ENCODE measurements at regions not wholly inside any gene's neighbourhood (a gene's known extent, or its start where the extent isn't known, plus 50 kb on each side); places are given as distances from the start of the nearest gene placed in this dataset.
A peak's percentile ranks its signal among the peaks of the same experiment; 100 is the strongest.

DNA sequence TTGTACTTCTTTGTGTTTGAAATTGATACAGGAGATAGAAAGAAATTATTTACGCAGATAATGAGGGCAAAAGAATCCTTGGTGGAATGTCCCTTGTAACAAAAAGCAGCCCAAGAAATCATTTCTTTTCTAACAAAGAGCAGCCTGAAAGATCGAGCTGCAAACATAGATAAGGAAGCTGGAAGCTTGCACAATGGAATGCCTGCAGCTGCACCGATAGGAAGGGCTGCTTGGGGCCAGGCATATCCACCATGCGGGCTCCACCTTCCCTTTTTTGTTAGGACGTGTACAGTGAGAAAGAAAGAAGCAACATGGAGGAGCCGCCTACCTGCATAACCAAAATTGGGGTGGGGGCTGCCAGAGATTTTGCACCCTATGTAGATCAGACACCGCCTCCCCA lies 568.7 kb downstream of the METTL4 start:
- Histone ChIP-seq H3K27ac (replicated peaks) (peak overlapping the region; percentile 59), H3K27me3 (ENCODE audit: insufficient read depth, poor library complexity, severe bottlenecking) (no peaks in the 10 kb centered on the region), H3K4me3 (replicated peaks; ENCODE audit: insufficient read depth, low read length) (no peak overlapping the region)
- DNase-seq (ENCODE audit: low read depth in 1 of 2, low spot score in 1 of 2) = peak; percentile 21 to 94
- peak; percentile 88 for TF ChIP-seq POLR2AphosphoS5 (IDR thresholded peaks at IDR 0.05; ENCODE audit: low read depth)
- no peak for TF ChIP-seq GABPA (IDR thresholded peaks at IDR 0.05; ENCODE audit: low read depth)
- peak; percentile 66; the same call in 1 of the 2 replicates for TF ChIP-seq SPI1 (IDR thresholded peaks at IDR 0.05; ENCODE audit: borderline replicate concordance, low read depth)

DNA sequence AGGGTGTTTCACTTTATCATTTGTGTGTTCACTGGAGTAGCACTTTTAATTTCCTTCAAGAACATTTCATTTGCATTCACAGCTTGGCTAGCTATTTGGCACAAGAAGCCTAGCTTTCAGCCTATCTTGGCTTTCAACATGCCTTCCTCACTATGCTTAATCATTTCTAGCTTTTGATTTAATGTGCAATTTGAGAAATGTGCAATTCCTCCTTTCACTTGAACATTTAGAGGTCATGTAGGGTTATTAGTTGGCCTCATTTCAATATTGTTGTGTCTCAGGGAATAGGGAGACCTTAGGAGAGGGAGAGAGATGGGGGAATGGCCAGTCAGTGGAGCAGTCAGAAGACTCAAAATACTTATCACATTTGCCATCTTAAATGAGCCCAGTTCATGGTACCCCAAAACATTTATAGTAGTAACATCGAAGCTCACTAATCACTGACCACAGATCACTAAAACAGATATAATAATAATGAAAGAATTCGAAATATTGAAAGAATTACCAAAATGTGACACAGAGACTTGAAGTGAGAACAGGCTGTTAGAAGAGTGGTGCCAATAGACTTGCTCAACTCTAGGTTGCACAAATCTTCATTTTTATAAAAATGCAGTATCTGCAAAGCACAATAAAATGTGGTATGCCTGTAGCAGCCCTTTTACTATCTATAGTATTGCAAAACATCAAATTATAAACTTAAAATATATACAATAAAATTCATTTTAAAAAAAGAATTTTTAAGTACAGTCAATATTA lies 561.2 kb downstream of the METTL4 start:
- no peak overlapping the region for H3K27ac ChIP-seq (replicated peaks)
- no peak overlapping the region for H3K4me3 ChIP-seq (replicated peaks; ENCODE audit: insufficient read depth, low read length)
- no peak for DNase-seq (ENCODE audit: low read depth in 1 of 2, low spot score in 1 of 2)
- TF ChIP-seq POLR2AphosphoS5 (IDR thresholded peaks at IDR 0.05; ENCODE audit: low read depth) (no peak), REST (IDR thresholded peaks at IDR 0.05; ENCODE audit: insufficient replicate concordance, low read depth) (no peak), GABPA (IDR thresholded peaks at IDR 0.05; ENCODE audit: low read depth) (no peak), SPI1 (IDR thresholded peaks at IDR 0.05; ENCODE audit: borderline replicate concordance, low read depth) (no peak)
- TF ChIP-seq, protein P1, sequence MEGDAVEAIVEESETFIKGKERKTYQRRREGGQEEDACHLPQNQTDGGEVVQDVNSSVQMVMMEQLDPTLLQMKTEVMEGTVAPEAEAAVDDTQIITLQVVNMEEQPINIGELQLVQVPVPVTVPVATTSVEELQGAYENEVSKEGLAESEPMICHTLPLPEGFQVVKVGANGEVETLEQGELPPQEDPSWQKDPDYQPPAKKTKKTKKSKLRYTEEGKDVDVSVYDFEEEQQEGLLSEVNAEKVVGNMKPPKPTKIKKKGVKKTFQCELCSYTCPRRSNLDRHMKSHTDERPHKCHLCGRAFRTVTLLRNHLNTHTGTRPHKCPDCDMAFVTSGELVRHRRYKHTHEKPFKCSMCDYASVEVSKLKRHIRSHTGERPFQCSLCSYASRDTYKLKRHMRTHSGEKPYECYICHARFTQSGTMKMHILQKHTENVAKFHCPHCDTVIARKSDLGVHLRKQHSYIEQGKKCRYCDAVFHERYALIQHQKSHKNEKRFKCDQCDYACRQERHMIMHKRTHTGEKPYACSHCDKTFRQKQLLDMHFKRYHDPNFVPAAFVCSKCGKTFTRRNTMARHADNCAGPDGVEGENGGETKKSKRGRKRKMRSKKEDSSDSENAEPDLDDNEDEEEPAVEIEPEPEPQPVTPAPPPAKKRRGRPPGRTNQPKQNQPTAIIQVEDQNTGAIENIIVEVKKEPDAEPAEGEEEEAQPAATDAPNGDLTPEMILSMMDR (IDR thresholded peaks at IDR 0.05; ENCODE audit: insufficient read depth, low read length) = no peak
- no peaks in the 10 kb centered on the region for H3K27me3 ChIP-seq (ENCODE audit: insufficient read depth, poor library complexity, severe bottlenecking)

- no peak for DNase-seq (ENCODE audit: low read depth in 1 of 2, low spot score in 1 of 2)
- Histone ChIP-seq H3K4me3 (replicated peaks; ENCODE audit: insufficient read depth, low read length) (no peak overlapping the region), H3K27ac (replicated peaks) (no peak overlapping the region), H3K27me3 (ENCODE audit: insufficient read depth, poor library complexity, severe bottlenecking) (no peaks in the 10 kb centered on the region)
- no peak for TF ChIP-seq REST (IDR thresholded peaks at IDR 0.05; ENCODE audit: insufficient replicate concordance, low read depth)
- no peak for TF ChIP-seq SPI1 (IDR thresholded peaks at IDR 0.05; ENCODE audit: borderline replicate concordance, low read depth)
- TF ChIP-seq, protein P1 (IDR thresholded peaks at IDR 0.05; ENCODE audit: insufficient read depth, low read length) = no peak
- TF ChIP-seq POLR2AphosphoS5 (IDR thresholded peaks at IDR 0.05; ENCODE audit: low read depth) = no peak
- no peak for TF ChIP-seq GABPA (IDR thresholded peaks at IDR 0.05; ENCODE audit: low read depth)
These were observed 544.3 kb downstream of the METTL4 start for GRCh38 chr18:2027016-2027415.

DNA sequence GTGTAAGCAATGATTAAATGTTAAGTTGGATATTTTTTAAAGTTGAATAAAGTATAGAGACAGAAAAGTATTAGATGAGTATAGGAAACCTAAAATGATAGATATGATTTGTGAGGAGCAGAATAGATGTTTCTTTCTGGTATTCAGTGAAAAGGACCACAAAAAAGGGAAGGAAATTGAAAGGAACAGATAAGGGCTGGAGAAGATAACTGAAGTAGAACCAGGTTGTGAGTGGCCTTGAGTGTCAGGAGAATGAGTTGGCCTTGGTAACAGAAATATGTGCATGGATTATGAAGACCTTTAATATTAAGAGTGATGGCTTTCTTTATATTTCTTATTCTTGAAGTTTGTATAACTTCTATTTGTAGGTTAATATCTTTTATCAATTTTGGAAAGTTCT lies 543.5 kb downstream of the METTL4 start:
- no peak overlapping the region for H3K4me3 ChIP-seq (replicated peaks; ENCODE audit: insufficient read depth, low read length)
- H3K27ac ChIP-seq (replicated peaks) = no peak overlapping the region
- H3K27me3 ChIP-seq (ENCODE audit: insufficient read depth, poor library complexity, severe bottlenecking) = no peaks in the 10 kb centered on the region
- no peak for TF ChIP-seq REST (IDR thresholded peaks at IDR 0.05; ENCODE audit: insufficient replicate concordance, low read depth)
- TF ChIP-seq, protein P1 (IDR thresholded peaks at IDR 0.05; ENCODE audit: insufficient read depth, low read length) = no peak
- TF ChIP-seq GABPA (IDR thresholded peaks at IDR 0.05; ENCODE audit: low read depth) = no peak
- no peak for TF ChIP-seq SPI1 (IDR thresholded peaks at IDR 0.05; ENCODE audit: borderline replicate concordance, low read depth)
- TF ChIP-seq POLR2AphosphoS5 (IDR thresholded peaks at IDR 0.05; ENCODE audit: low read depth) = no peak
- no peak for DNase-seq (ENCODE audit: low read depth in 1 of 2, low spot score in 1 of 2)

Measured in HL-60 (cell line).